ENCODE measurements at regions not wholly inside any gene's neighbourhood (a gene's known extent, or its start where the extent isn't known, plus 50 kb on each side); places are given as distances from the start of the nearest gene placed in this dataset.
A peak's percentile ranks its signal among the peaks of the same experiment; 100 is the strongest.

GRCh38 chr17:51486091-51486490 lies 225.7 kb downstream of the UTP18 start:
- POLR2A ChIA-PET: no interaction called here
- H3K27me3 Mint-ChIP-seq: peaks cover 1 to 33% (median 14%) of the 10 kb centered on the region in 5 donors
- H3K9me3 Mint-ChIP-seq: peaks cover 0 to 19% (median 8%) of the 10 kb centered on the region in 9 donors
- DNase-seq (no peak), ATAC-seq (no peak)
- peaks cover 2 to 8% (median 3%) of the 10 kb centered on the region in 4 donors for H3K4me1 Mint-ChIP-seq
- peaks cover 0 to 6% (median 5%) of the 10 kb centered on the region in 3 donors for H3K36me3 Mint-ChIP-seq
- no peak overlapping the region for H3K4me3 Mint-ChIP-seq
- no peak overlapping the region for H3K27ac Mint-ChIP-seq

- POLR2A ChIA-PET: no interaction called here
- no peaks in the 10 kb centered on the region for H3K36me3 Mint-ChIP-seq
- peaks cover 2 to 8% (median 3%) of the 10 kb centered on the region in 4 donors for H3K4me1 Mint-ChIP-seq
- H3K27me3 Mint-ChIP-seq: peaks cover 1 to 33% (median 14%) of the 10 kb centered on the region in 5 donors
- no peak overlapping the region for H3K4me3 Mint-ChIP-seq
- no peak overlapping the region for H3K27ac Mint-ChIP-seq
- DNase-seq (no peak), ATAC-seq (no peak)
- peaks cover 0 to 10% (median 0%) of the 10 kb centered on the region in 9 donors for H3K9me3 Mint-ChIP-seq
These were observed 226.7 kb downstream of the UTP18 start for GRCh38 chr17:51486885-51487520.

- POLR2A ChIA-PET: no interaction called here
- H3K36me3 Mint-ChIP-seq: no peaks in the 10 kb centered on the region
- peaks cover 2 to 8% (median 3%) of the 10 kb centered on the region in 4 donors for H3K4me1 Mint-ChIP-seq
- peaks cover 0 to 7% (median 0%) of the 10 kb centered on the region in 9 donors for H3K9me3 Mint-ChIP-seq
- peaks cover 1 to 33% (median 14%) of the 10 kb centered on the region in 5 donors for H3K27me3 Mint-ChIP-seq
- peak; percentile 63 to 72 for ATAC-seq
- H3K4me3 Mint-ChIP-seq: peak overlapping the region in 3 of 10 donors; percentile 29 to 33 (median 30)
- peak in 5 of 10 donors; percentile 4 to 41 (median 17) for DNase-seq
- no peak overlapping the region for H3K27ac Mint-ChIP-seq
These were observed 227.6 kb downstream of the UTP18 start for GRCh38 chr17:51487947-51488346.

GRCh38 chr17:51491416-51491815 lies 231.1 kb downstream of the UTP18 start:
- no peak overlapping the region for H3K27ac Mint-ChIP-seq
- ATAC-seq (no peak), DNase-seq (no peak)

GRCh38 chr17:51493206-51493605 lies 232.9 kb downstream of the UTP18 start:
- POLR2A ChIA-PET: no interaction called here
- H3K9me3 Mint-ChIP-seq: no peaks in the 10 kb centered on the region
- H3K27ac Mint-ChIP-seq: no peak overlapping the region
- no peak overlapping the region for H3K4me3 Mint-ChIP-seq
- ATAC-seq: no peak
- no peak for DNase-seq
- H3K36me3 Mint-ChIP-seq: no peaks in the 10 kb centered on the region
- H3K27me3 Mint-ChIP-seq: peaks cover 1 to 9% (median 5%) of the 10 kb centered on the region in 5 donors
- H3K4me1 Mint-ChIP-seq: peaks cover 0 to under 1% (median 0%) of the 10 kb centered on the region in 4 donors

More at GRCh38 chr17:51491416-51491815, 231.1 kb downstream of the UTP18 start:
- H3K4me3 Mint-ChIP-seq: no peak overlapping the region
- H3K36me3 Mint-ChIP-seq: no peaks in the 10 kb centered on the region
- peaks cover 1 to 27% (median 12%) of the 10 kb centered on the region in 5 donors for H3K27me3 Mint-ChIP-seq
- POLR2A ChIA-PET: no interaction called here
- peaks cover 0 to 2% (median 0%) of the 10 kb centered on the region in 9 donors for H3K9me3 Mint-ChIP-seq
- peaks cover 2 to 8% (median 3%) of the 10 kb centered on the region in 4 donors for H3K4me1 Mint-ChIP-seq

- H3K9me3 Mint-ChIP-seq: no peaks in the 10 kb centered on the region
These were observed 236.0 kb downstream of the UTP18 start for GRCh38 chr17:51496378-51496777.

GRCh38 chr17:51499897-51500296 lies 239.6 kb downstream of the UTP18 start:
- H3K36me3 Mint-ChIP-seq: no peaks in the 10 kb centered on the region
- ATAC-seq (no peak), DNase-seq (no peak)
- POLR2A ChIA-PET: no interaction called here
- H3K27ac Mint-ChIP-seq: no peak overlapping the region
- peaks cover 6 to 20% (median 9%) of the 10 kb centered on the region in 5 donors for H3K27me3 Mint-ChIP-seq
- H3K9me3 Mint-ChIP-seq: no peaks in the 10 kb centered on the region
- no peaks in the 10 kb centered on the region for H3K4me1 Mint-ChIP-seq
- no peak overlapping the region for H3K4me3 Mint-ChIP-seq

More at GRCh38 chr17:51496378-51496777, 236.0 kb downstream of the UTP18 start:
- DNase-seq: no peak
- no peaks in the 10 kb centered on the region for H3K36me3 Mint-ChIP-seq
- POLR2A ChIA-PET: no interaction called here
- H3K4me3 Mint-ChIP-seq: no peak overlapping the region
- peak overlapping the region in 1 of 10 donors; percentile 15 for H3K27ac Mint-ChIP-seq
- peaks cover 0 to 6% (median 3%) of the 10 kb centered on the region in 5 donors for H3K27me3 Mint-ChIP-seq
- no peak for ATAC-seq
- no peaks in the 10 kb centered on the region for H3K4me1 Mint-ChIP-seq

GRCh38 chr17:51500454-51500853 lies 240.1 kb downstream of the UTP18 start:
- H3K4me3 Mint-ChIP-seq: no peak overlapping the region
- H3K4me1 Mint-ChIP-seq: no peaks in the 10 kb centered on the region
- H3K9me3 Mint-ChIP-seq: no peaks in the 10 kb centered on the region
- no peak for ATAC-seq
- H3K36me3 Mint-ChIP-seq: peaks cover 0 to 1% (median 0%) of the 10 kb centered on the region in 3 donors
- no peak for DNase-seq
- POLR2A ChIA-PET: no interaction called here
- H3K27me3 Mint-ChIP-seq: peaks cover 7 to 26% (median 11%) of the 10 kb centered on the region in 5 donors
- H3K27ac Mint-ChIP-seq: no peak overlapping the region

GRCh38 chr17:51505450-51505849 lies 245.1 kb downstream of the UTP18 start:
- no peak overlapping the region for H3K27ac Mint-ChIP-seq
- no peaks in the 10 kb centered on the region for H3K9me3 Mint-ChIP-seq
- no peaks in the 10 kb centered on the region for H3K4me1 Mint-ChIP-seq
- peaks cover 15 to 45% (median 18%) of the 10 kb centered on the region in 5 donors for H3K27me3 Mint-ChIP-seq
- ATAC-seq (no peak), DNase-seq (no peak)
- H3K36me3 Mint-ChIP-seq: peaks cover 0 to 4% (median 0%) of the 10 kb centered on the region in 3 donors
- H3K4me3 Mint-ChIP-seq: no peak overlapping the region
- POLR2A ChIA-PET: no interaction called here

GRCh38 chr17:51507444-51507843 lies 247.1 kb downstream of the UTP18 start:
- ATAC-seq (no peak), DNase-seq (no peak)
- Mint-ChIP-seq H3K36me3 (peaks cover 0 to 4% (median 0%) of the 10 kb centered on the region in 3 donors), H3K4me1 (no peaks in the 10 kb centered on the region), H3K4me3 (no peak overlapping the region), H3K27ac (no peak overlapping the region), H3K9me3 (peaks cover 0 to 2% (median 0%) of the 10 kb centered on the region in 9 donors), H3K27me3 (peaks cover 15 to 45% (median 18%) of the 10 kb centered on the region in 5 donors)
- POLR2A ChIA-PET: no interaction called here

- ATAC-seq: no peak
- no peak for DNase-seq
- H3K4me3 Mint-ChIP-seq: no peak overlapping the region
These were observed 247.7 kb downstream of the UTP18 start for GRCh38 chr17:51508048-51508447.

GRCh38 chr17:51510940-51511339 lies 250.6 kb downstream of the UTP18 start:
- H3K4me1 Mint-ChIP-seq: no peaks in the 10 kb centered on the region
- no peak for DNase-seq
- POLR2A ChIA-PET: no interaction called here
- H3K27ac Mint-ChIP-seq: no peak overlapping the region
- peaks cover 0 to 1% (median 0%) of the 10 kb centered on the region in 3 donors for H3K36me3 Mint-ChIP-seq
- peaks cover 4 to 19% (median 17%) of the 10 kb centered on the region in 5 donors for H3K27me3 Mint-ChIP-seq
- ATAC-seq: no peak
- peaks cover 0 to 2% (median 0%) of the 10 kb centered on the region in 9 donors for H3K9me3 Mint-ChIP-seq
- H3K4me3 Mint-ChIP-seq: no peak overlapping the region

More at GRCh38 chr17:51508048-51508447, 247.7 kb downstream of the UTP18 start:
- H3K4me1 Mint-ChIP-seq: no peaks in the 10 kb centered on the region
- H3K36me3 Mint-ChIP-seq: peaks cover 0 to 4% (median 0%) of the 10 kb centered on the region in 3 donors
- H3K27ac Mint-ChIP-seq: no peak overlapping the region
- H3K27me3 Mint-ChIP-seq: peaks cover 14 to 43% (median 18%) of the 10 kb centered on the region in 5 donors
- POLR2A ChIA-PET: no interaction called here
- H3K9me3 Mint-ChIP-seq: peaks cover 0 to 2% (median 0%) of the 10 kb centered on the region in 9 donors

GRCh38 chr17:51512220-51512907 lies 252.0 kb downstream of the UTP18 start:
- Mint-ChIP-seq H3K27ac (no peak overlapping the region), H3K27me3 (peaks cover 5 to 26% (median 17%) of the 10 kb centered on the region in 5 donors), H3K4me1 (no peaks in the 10 kb centered on the region), H3K36me3 (no peaks in the 10 kb centered on the region), H3K4me3 (no peak overlapping the region), H3K9me3 (peaks cover 0 to 2% (median 0%) of the 10 kb centered on the region in 9 donors)
- POLR2A ChIA-PET: no interaction called here
- DNase-seq (no peak), ATAC-seq (no peak)
